Nephron (organoid): ENCODE measurements at regions not wholly inside any gene's neighbourhood (a gene's known extent, or its start where the extent isn't known, plus 50 kb on each side); places are given as distances from the start of the nearest gene placed in this dataset.

Experiments
- H3K27ac Mint-ChIP-seq, 3 experiments: 2 replicates each; pipeline ENCODE4 v1.8.0; 2020; ENCODE audit warnings: mixed read lengths in 3 of 3, mild to moderate bottlenecking in 2 of 3, moderate library complexity in 1 of 3
- H3K27me3 Mint-ChIP-seq: 2 replicates; pipeline ENCODE4 v1.8.0; 2021; ENCODE audit warnings: low read depth, mild to moderate bottlenecking, moderate library complexity, mixed read lengths
- H3K36me3 Mint-ChIP-seq: 2 replicates; pipeline ENCODE4 v1.8.0; 2020; ENCODE audit warnings: low read depth, mixed read lengths
- H3K4me1 Mint-ChIP-seq: 2 replicates; pipeline ENCODE4 v1.8.0; 2020; ENCODE audit warnings: mixed read lengths
- H3K4me3 Mint-ChIP-seq, 3 experiments: 2 replicates each; pipeline ENCODE4 v1.8.0; 2020; ENCODE audit warnings: mild to moderate bottlenecking in 3 of 3, mixed read lengths in 3 of 3, moderate library complexity in 2 of 3
- H3K9me3 Mint-ChIP-seq: 2 replicates; pipeline ENCODE4 v1.8.0; 2020; ENCODE audit warnings: mixed read lengths
- TF ChIP-seq, protein P1 (sequence below), 3 experiments: fragments of 200-600 bp; sonication (generic); IDR thresholded peaks; one replicate each; pipeline ENCODE4 v1.5.0; 2021; ENCODE audit warnings: antibody characterized with exemption in 3 of 3; ENCODE audit not compliant: unreplicated experiment in 3 of 3

DNA sequence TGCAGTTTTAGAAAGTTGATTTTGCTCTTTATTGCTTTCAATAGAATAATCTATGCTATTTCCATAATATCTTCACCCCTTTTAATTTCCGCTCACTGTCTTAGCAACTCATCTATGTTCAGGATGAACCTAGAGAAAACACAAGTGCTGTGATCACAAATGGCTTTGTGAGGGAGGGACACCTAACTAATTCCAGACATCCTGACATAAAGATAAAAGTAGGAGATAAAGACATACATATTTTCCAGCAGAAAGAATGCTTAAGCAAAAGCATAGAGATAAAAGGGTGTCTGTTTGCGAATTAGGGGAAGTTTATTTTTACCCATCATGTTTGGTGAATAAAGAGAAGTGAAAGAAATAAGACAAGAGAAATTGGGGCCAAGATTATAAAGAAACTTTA is 254.2 kb downstream of the KCNJ2 start:
- no peak overlapping the region for H3K4me3 Mint-ChIP-seq
- no peak overlapping the region for H3K27ac Mint-ChIP-seq
- no peaks in the 10 kb centered on the region for H3K36me3 Mint-ChIP-seq
- no peaks in the 10 kb centered on the region for H3K9me3 Mint-ChIP-seq
- TF ChIP-seq, protein P1, sequence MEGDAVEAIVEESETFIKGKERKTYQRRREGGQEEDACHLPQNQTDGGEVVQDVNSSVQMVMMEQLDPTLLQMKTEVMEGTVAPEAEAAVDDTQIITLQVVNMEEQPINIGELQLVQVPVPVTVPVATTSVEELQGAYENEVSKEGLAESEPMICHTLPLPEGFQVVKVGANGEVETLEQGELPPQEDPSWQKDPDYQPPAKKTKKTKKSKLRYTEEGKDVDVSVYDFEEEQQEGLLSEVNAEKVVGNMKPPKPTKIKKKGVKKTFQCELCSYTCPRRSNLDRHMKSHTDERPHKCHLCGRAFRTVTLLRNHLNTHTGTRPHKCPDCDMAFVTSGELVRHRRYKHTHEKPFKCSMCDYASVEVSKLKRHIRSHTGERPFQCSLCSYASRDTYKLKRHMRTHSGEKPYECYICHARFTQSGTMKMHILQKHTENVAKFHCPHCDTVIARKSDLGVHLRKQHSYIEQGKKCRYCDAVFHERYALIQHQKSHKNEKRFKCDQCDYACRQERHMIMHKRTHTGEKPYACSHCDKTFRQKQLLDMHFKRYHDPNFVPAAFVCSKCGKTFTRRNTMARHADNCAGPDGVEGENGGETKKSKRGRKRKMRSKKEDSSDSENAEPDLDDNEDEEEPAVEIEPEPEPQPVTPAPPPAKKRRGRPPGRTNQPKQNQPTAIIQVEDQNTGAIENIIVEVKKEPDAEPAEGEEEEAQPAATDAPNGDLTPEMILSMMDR (IDR thresholded peaks at IDR 0.05; ENCODE audit: unreplicated experiment in 3 of 3) = no peak
- H3K27me3 Mint-ChIP-seq = no peaks in the 10 kb centered on the region
- H3K4me1 Mint-ChIP-seq = peaks cover 7% of the 10 kb centered on the region

DNA sequence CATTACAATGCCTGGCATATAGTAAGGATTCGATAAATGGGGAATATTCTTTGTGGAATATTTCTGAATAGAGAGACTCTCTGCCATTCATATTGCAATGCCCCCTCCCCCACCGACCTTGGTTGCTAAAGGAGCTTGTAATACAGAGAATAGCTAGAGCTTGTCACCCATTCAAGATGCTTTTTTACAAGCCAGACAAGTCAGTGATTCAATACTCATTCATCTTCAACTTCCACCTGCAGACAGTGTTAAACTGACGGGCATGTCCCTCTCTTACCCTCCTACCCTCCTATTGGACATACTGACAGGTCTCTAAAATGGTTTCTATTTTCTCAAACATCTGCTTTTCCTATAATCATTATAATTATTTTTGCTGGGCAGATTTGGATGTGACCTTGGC is 257.4 kb downstream of the KCNJ2 start:
- TF ChIP-seq, protein P1 (IDR thresholded peaks at IDR 0.05; ENCODE audit: unreplicated experiment in 3 of 3) = no peak
- Mint-ChIP-seq H3K4me1 (peaks cover 7% of the 10 kb centered on the region), H3K36me3 (no peaks in the 10 kb centered on the region)

DNA sequence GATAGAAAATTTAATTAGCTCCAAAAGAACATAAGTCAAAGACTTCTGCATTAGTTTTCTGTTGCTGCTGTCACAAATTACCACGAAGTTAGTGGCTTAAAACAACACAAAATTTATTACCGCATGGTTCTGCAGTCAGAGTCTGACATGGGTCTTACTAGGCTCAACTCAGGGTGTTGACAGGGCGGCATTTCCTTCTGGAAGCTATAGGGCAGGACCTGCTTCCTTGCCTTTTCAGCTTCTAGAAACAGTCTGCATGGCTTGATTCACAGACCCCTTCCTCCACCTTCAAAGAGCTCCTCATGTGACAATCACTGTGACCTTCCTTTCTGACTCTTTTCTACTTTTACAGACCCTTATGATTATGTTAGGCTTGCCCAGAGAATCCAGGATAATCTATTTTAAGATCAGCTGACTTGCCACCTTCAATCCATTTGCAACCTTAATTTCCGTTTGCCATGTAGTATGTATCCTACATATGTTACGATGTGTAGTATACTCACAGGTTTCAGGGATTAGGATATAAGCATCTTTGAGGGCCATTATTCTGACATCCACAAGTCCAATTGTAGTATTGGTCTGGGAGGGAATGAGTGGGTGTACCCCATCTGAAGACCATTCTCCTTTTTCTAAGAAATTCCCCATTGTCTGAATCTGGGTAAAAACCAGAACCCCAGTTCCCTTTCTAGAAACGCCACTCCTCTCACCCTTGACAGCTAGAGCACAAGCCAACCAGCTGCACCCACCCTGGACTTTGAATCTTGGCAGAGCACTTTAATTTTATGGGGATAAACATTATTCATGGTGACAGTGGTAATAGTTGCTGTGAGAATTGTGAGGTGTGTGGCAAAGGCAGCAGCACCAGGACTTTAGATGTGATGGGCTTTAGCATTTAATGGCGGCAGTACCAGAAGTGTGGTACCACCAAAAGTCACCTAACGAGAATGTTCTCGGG is 265.5 kb downstream of the KCNJ2 start:
- TF ChIP-seq, protein P1 (IDR thresholded peaks at IDR 0.05; ENCODE audit: unreplicated experiment in 3 of 3) = no peak
- Mint-ChIP-seq H3K9me3 (no peaks in the 10 kb centered on the region), H3K27me3 (peaks cover 5% of the 10 kb centered on the region), H3K4me1 (no peaks in the 10 kb centered on the region), H3K4me3 (no peak overlapping the region), H3K36me3 (no peaks in the 10 kb centered on the region), H3K27ac (no peak overlapping the region)

More for the DNA sequence above, 257.4 kb downstream of the KCNJ2 start:
- H3K27ac Mint-ChIP-seq = no peak overlapping the region
- no peak overlapping the region for H3K4me3 Mint-ChIP-seq
- H3K27me3 Mint-ChIP-seq = no peaks in the 10 kb centered on the region
- peaks cover 2% of the 10 kb centered on the region for H3K9me3 Mint-ChIP-seq

DNA sequence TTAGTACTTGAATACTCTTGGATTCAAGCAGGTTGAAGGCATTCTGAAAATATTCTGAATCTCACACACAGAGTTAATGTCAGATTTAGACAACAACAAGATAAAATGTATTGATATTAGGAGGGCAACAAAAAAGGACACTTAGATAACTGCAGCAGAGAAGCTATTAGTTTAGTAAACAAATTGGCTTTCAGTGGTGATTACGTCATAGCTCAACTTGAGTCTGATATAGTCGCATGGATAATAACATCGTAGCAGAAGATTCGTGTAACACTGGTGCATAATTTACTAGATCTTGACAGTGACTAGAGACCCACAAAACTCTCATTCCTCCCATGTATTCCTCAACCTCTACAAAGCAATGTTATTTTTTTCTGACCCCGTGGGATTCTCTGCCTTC is 268.3 kb downstream of the KCNJ2 start:
- Mint-ChIP-seq H3K4me3 (no peak overlapping the region), H3K27me3 (peaks cover 5% of the 10 kb centered on the region), H3K27ac (no peak overlapping the region), H3K36me3 (no peaks in the 10 kb centered on the region), H3K4me1 (no peaks in the 10 kb centered on the region), H3K9me3 (no peaks in the 10 kb centered on the region)
- TF ChIP-seq, protein P1 (IDR thresholded peaks at IDR 0.05; ENCODE audit: unreplicated experiment in 3 of 3) = no peak

DNA sequence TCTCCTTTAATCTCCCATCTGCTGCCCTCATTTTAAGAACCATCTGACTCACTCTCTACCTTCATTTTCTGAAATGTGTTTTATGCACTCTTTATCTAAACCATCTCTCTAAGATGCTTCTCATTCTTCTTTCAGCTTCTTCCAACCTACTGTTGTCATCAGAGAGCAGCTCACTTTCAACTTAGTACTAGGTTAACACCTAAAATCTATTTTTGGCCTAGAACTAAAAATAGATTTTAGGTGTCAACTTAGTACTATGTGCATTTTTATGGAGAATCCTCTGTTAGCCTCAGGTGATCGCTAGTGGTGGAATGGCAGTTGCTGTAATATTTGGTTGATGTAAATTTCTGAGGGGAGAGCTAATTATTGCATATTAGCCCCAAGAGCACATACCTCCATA is 277.1 kb downstream of the KCNJ2 start:
- H3K9me3 Mint-ChIP-seq = peaks cover 15% of the 10 kb centered on the region

More for the DNA sequence above, 277.1 kb downstream of the KCNJ2 start:
- TF ChIP-seq, protein P1 (IDR thresholded peaks at IDR 0.05; ENCODE audit: unreplicated experiment in 3 of 3) = no peak
- H3K27me3 Mint-ChIP-seq = no peaks in the 10 kb centered on the region
- H3K4me1 Mint-ChIP-seq = no peaks in the 10 kb centered on the region
- H3K36me3 Mint-ChIP-seq = no peaks in the 10 kb centered on the region
- H3K4me3 Mint-ChIP-seq = no peak overlapping the region
- H3K27ac Mint-ChIP-seq = no peak overlapping the region
